CD14-positive monocyte (primary cell): ENCODE measurements at regions not wholly inside any gene's neighbourhood (a gene's known extent, or its start where the extent isn't known, plus 50 kb on each side); places are given as distances from the start of the nearest gene placed in this dataset.
A peak's percentile ranks its signal among the peaks of the same experiment; 100 is the strongest.

Source experiments
- DNase-seq, 3 donors: peaks; one replicate each; pipeline ENCODE4 v3.0.0-alpha.2; 2011 to 2022
- H2AFZ ChIP-seq: 2 replicates; pipeline ENCODE4 v1.6.0; 2012; ENCODE audit warnings: mild to moderate bottlenecking, low read depth, low read length, inconsistent platforms; ENCODE audit not compliant: insufficient read depth, poor library complexity, severe bottlenecking
- H3K27ac ChIP-seq, 2 donors: 1 replicate in 1 of 2; 2 replicates in 1 of 2; pipeline ENCODE4 v1.5.1; 2012 to 2013; ENCODE audit warnings: low read length in 2 of 2, control low read depth in 1 of 2, inconsistent platforms in 1 of 2, low read depth in 1 of 2, mild to moderate bottlenecking in 1 of 2
- H3K27me3 ChIP-seq, 2 donors: one replicate each; pipeline versions ENCODE4 v1.6.0 to v1.6.1; 2011 to 2013; ENCODE audit warnings: low read length in 2 of 2; ENCODE audit not compliant: control insufficient read depth in 2 of 2, insufficient read depth in 2 of 2
- H3K36me3 ChIP-seq, 2 donors: replicated peaks in 1 of 2; 1 replicate in 1 of 2; 2 replicates in 1 of 2; pipeline versions ENCODE4 v1.5.1 to v1.6.1; 2012 to 2013; ENCODE audit warnings: low read length in 2 of 2, control low read depth in 1 of 2, inconsistent platforms in 1 of 2, mild to moderate bottlenecking in 1 of 2; ENCODE audit not compliant: insufficient read depth in 2 of 2, control insufficient read depth in 1 of 2
- H3K4me1 ChIP-seq, 2 donors: 1 replicate in 1 of 2; 2 replicates in 1 of 2; pipeline versions ENCODE4 v1.5.1 to v1.6.1; 2012 to 2013; ENCODE audit warnings: low read length in 2 of 2, control low read depth in 1 of 2, inconsistent platforms in 1 of 2, mild to moderate bottlenecking in 1 of 2, moderate library complexity in 1 of 2; ENCODE audit not compliant: insufficient read depth in 2 of 2, control insufficient read depth in 1 of 2
- H3K4me2 ChIP-seq: replicated peaks from 2 replicates; pipeline ENCODE3; 2012; ENCODE audit warnings: low read length, moderate library complexity, mild to moderate bottlenecking; ENCODE audit not compliant: poor library complexity, severe bottlenecking; ENCODE audit errors: extremely low read depth
- H3K4me3 ChIP-seq, 3 experiments: fragments of 200-600 bp in 1 of 3; sonication (generic) in 1 of 3; replicated peaks in 1 of 3; 1 replicate in 2 of 3; 2 replicates in 1 of 3; pipeline ENCODE4 v1.5.1; 2011 to 2013; ENCODE audit warnings: low read length in 3 of 3, mild to moderate bottlenecking in 3 of 3, control low read depth in 2 of 3, low read depth in 2 of 3, inconsistent platforms in 1 of 3, moderate library complexity in 1 of 3
- H3K79me2 ChIP-seq: 2 replicates; pipeline ENCODE4 v1.6.0; 2012; ENCODE audit warnings: mild to moderate bottlenecking, control low read depth, inconsistent platforms, low read length, moderate library complexity; ENCODE audit not compliant: insufficient read depth
- H3K9ac ChIP-seq: 2 replicates; pipeline ENCODE4 v1.6.0; 2017; ENCODE audit warnings: low read length, mild to moderate bottlenecking; ENCODE audit not compliant: insufficient read depth, poor library complexity, severe bottlenecking
- H3K9me3 ChIP-seq, 2 donors: replicated peaks in 1 of 2; 1 replicate in 1 of 2; 2 replicates in 1 of 2; pipeline versions ENCODE4 v1.5.1 to v1.6.1; 2012 to 2013; ENCODE audit warnings: low read length in 2 of 2, control low read depth in 1 of 2; ENCODE audit not compliant: control insufficient read depth in 1 of 2, insufficient read depth in 1 of 2
- H4K20me1 ChIP-seq: 2 replicates; pipeline ENCODE4 v1.6.0; 2012; ENCODE audit warnings: mild to moderate bottlenecking, low read length, control low read depth, moderate library complexity; ENCODE audit not compliant: insufficient read depth
- H3K27ac Mint-ChIP-seq, 7 donors: one replicate each; pipeline ENCODE4 v1.8.0; 2020; ENCODE audit warnings: mild to moderate bottlenecking in 7 of 7, mixed read lengths in 7 of 7, moderate library complexity in 6 of 7, inconsistent platforms in 2 of 7
- H3K27me3 Mint-ChIP-seq, 3 donors: one replicate each; pipeline ENCODE4 v1.8.0; 2021 to 2022; ENCODE audit warnings: low read depth in 3 of 3, mild to moderate bottlenecking in 3 of 3, mixed read lengths in 3 of 3, moderate library complexity in 3 of 3, inconsistent platforms in 1 of 3
- H3K36me3 Mint-ChIP-seq, 2 donors: one replicate each; pipeline ENCODE4 v1.8.0; 2020; ENCODE audit warnings: mixed read lengths in 2 of 2, inconsistent platforms in 1 of 2, mild to moderate bottlenecking in 1 of 2
- H3K4me1 Mint-ChIP-seq: one replicate; pipeline ENCODE4 v1.8.0; 2020; ENCODE audit warnings: mild to moderate bottlenecking, mixed read lengths
- H3K4me3 Mint-ChIP-seq, 2 donors: one replicate each; pipeline ENCODE4 v1.8.0; 2020; ENCODE audit warnings: mild to moderate bottlenecking in 2 of 2, mixed read lengths in 2 of 2, moderate library complexity in 1 of 2
- H3K9me3 Mint-ChIP-seq, 7 donors: one replicate each; pipeline ENCODE4 v1.8.0; 2020 to 2022; ENCODE audit warnings: mixed read lengths in 7 of 7, mild to moderate bottlenecking in 6 of 7, moderate library complexity in 6 of 7, inconsistent platforms in 2 of 7
- CTCF ChIP-seq: fragments of 200-600 bp; IDR thresholded peaks from one replicate; pipeline ENCODE4 v1.8.0; 2022; ENCODE audit warnings: antibody characterized with exemption, mild to moderate bottlenecking
- WGBS: methylation state at CpG from one replicate; pipeline ENCODE4 v1.1.5; 2013; ENCODE audit warnings: missing lambda C conversion rate; ENCODE audit not compliant: insufficient coverage; 5-methylcytosine and 5-hydroxymethylcytosine counted together
- intact Hi-C, 2 donors: fragments of 100-400 bp; cut with micrococcal nuclease; formaldehyde crosslinking; loops; one replicate each; pipeline versions ENCODE4 v1.15.0 to v1.15.1; 2023

- Histone ChIP-seq H3K36me3 (no peaks in the 10 kb centered on the region), H3K27me3 (no peaks in the 10 kb centered on the region), H3K9me3 (no peaks in the 10 kb centered on the region), H3K4me1 (peaks cover 7 to 9% of the 10 kb centered on the region in 2 donors), H2AFZ (no peak overlapping the region), H3K27ac (no peak overlapping the region), H3K4me3 (no peak overlapping the region), H3K4me2 (no peak overlapping the region), H3K79me2 (no peaks in the 10 kb centered on the region), H4K20me1 (no peaks in the 10 kb centered on the region), H3K9ac (no peak overlapping the region)
- Mint-ChIP-seq H3K27me3 (no peaks in the 10 kb centered on the region), H3K4me1 (peaks cover 7% of the 10 kb centered on the region), H3K9me3 (no peaks in the 10 kb centered on the region), H3K36me3 (no peaks in the 10 kb centered on the region), H3K27ac (no peak overlapping the region), H3K4me3 (no peak overlapping the region)
- intact Hi-C loops = loop anchor here in 1 of 2 donors (10.0 kb wide), 2 partner anchors 143 to 233 kb away; no protein-coding TSS in a partner anchor
- DNase-seq = peak; percentile 60 to 71 (median 67)
- no CpG with 5 or more reads among the region's 6 CpGs for WGBS
- TF ChIP-seq CTCF = peak; percentile 85
Measured at GRCh38 chr21:14737922-14738321, 191.8 kb upstream of the SAMSN1 start.

- Histone ChIP-seq H4K20me1 (no peaks in the 10 kb centered on the region), H3K27me3 (no peaks in the 10 kb centered on the region), H3K27ac (no peak overlapping the region), H3K79me2 (no peaks in the 10 kb centered on the region), H2AFZ (no peak overlapping the region), H3K4me3 (no peak overlapping the region), H3K4me1 (peaks cover 7 to 9% of the 10 kb centered on the region in 2 donors), H3K4me2 (no peak overlapping the region), H3K9me3 (no peaks in the 10 kb centered on the region), H3K36me3 (no peaks in the 10 kb centered on the region), H3K9ac (no peak overlapping the region)
- no peaks in the 10 kb centered on the region for H3K36me3 Mint-ChIP-seq
- 71% methylated on average over 1 of the region's 2 CpGs for WGBS
- H3K4me1 Mint-ChIP-seq = peaks cover 7% of the 10 kb centered on the region
- no peak overlapping the region for H3K27ac Mint-ChIP-seq
- TF ChIP-seq CTCF = no peak
- intact Hi-C loops = loop anchor here in 1 of 2 donors (10.0 kb wide), 2 partner anchors 142 to 232 kb away; no protein-coding TSS in a partner anchor
- DNase-seq = no peak
- no peak overlapping the region for H3K4me3 Mint-ChIP-seq
- H3K27me3 Mint-ChIP-seq = no peaks in the 10 kb centered on the region
- H3K9me3 Mint-ChIP-seq = no peaks in the 10 kb centered on the region
Measured at GRCh38 chr21:14737284-14737691, 191.2 kb upstream of the SAMSN1 start.
